IMR-90 (cell line): ENCODE measurements at regions not wholly inside any gene's neighbourhood (a gene's known extent, or its start where the extent isn't known, plus 50 kb on each side); places are given as distances from the start of the nearest gene placed in this dataset.

Source experiments
- ATAC-seq: fragments of 200-7000 bp; cut with Tn5 transposase; 2 replicates; pipeline ENCODE4 v1.9.1; 2020; ENCODE audit warnings: low read depth, mild to moderate bottlenecking, moderate library complexity
- BruUV-seq: library from RNA; stranded (reverse); fragments of 400-500 nt; replicated peaks from 2 replicates; lab custom pipeline; 2021; lab: Mats Ljungman, UMichigan
- CTCF ChIA-PET: fragments of 300-600 bp; formaldehyde crosslinking; extraction: SDS; loops from one replicate; lab custom pipeline; 2021; ENCODE audit warnings: antibody characterized with exemption; lab: Yijun Ruan, JAX
- POLR2A ChIA-PET: fragments of 300-600 bp; sonication (Branson Sonifier 250); formaldehyde crosslinking; loops from one replicate; lab custom pipeline; 2022; ENCODE audit warnings: antibody characterized with exemption; ENCODE audit not compliant: unreplicated experiment; lab: Charles Lee
- DNase-seq: peaks from one replicate; pipeline ENCODE4 v3.0.0; 2013
- H2AFZ ChIP-seq: replicated peaks from 2 replicates; pipeline ENCODE3; 2013; ENCODE audit warnings: low read length, mild to moderate bottlenecking; ENCODE audit not compliant: poor library complexity
- H2AK5ac ChIP-seq: 2 replicates; pipeline ENCODE4 v1.6.1; 2013; ENCODE audit warnings: low read depth, low read length, inconsistent platforms
- H2AK9ac ChIP-seq: replicated peaks from 2 replicates; pipeline ENCODE3; 2013; ENCODE audit warnings: mild to moderate bottlenecking, low read depth, low read length, moderate library complexity; ENCODE audit not compliant: poor library complexity
- H2BK120ac ChIP-seq: 2 replicates; pipeline ENCODE4 v1.6.1; 2013; ENCODE audit warnings: low read depth, low read length, inconsistent platforms
- H2BK15ac ChIP-seq: 3 replicates; pipeline ENCODE4 v1.6.1; 2013; ENCODE audit warnings: low read depth, low read length, inconsistent platforms
- H2BK20ac ChIP-seq: 2 replicates; pipeline ENCODE4 v1.6.1; 2013; ENCODE audit warnings: low read depth, mild to moderate bottlenecking, inconsistent platforms, low read length, moderate library complexity
- H2BK5ac ChIP-seq: 2 replicates; pipeline ENCODE4 v1.6.1; 2013; ENCODE audit warnings: mild to moderate bottlenecking, low read depth, low read length, inconsistent platforms; ENCODE audit not compliant: poor library complexity, severe bottlenecking
- H3K14ac ChIP-seq: replicated peaks from 2 replicates; pipeline ENCODE4 v1.6.1; 2013; ENCODE audit warnings: low read depth, low read length, inconsistent platforms
- H3K18ac ChIP-seq: 2 replicates; pipeline ENCODE4 v1.6.1; 2013; ENCODE audit warnings: low read depth, low read length, control low read depth
- H3K23ac ChIP-seq: 2 replicates; pipeline ENCODE4 v1.6.1; 2013; ENCODE audit warnings: low read depth, low read length, inconsistent platforms
- H3K27ac ChIP-seq: 2 replicates; pipeline ENCODE4 v1.5.1; 2013; ENCODE audit warnings: mild to moderate bottlenecking, control low read depth, low read length; ENCODE audit not compliant: insufficient read depth
- H3K27me3 ChIP-seq: 2 replicates; pipeline ENCODE4 v1.6.1; 2013; ENCODE audit warnings: low read length; ENCODE audit not compliant: control insufficient read depth, insufficient read depth
- H3K36me3 ChIP-seq: 2 replicates; pipeline ENCODE4 v1.6.1; 2013; ENCODE audit warnings: low read length, mixed read lengths; ENCODE audit not compliant: control insufficient read depth, insufficient read depth
- H3K4ac ChIP-seq: 2 replicates; pipeline ENCODE4 v1.6.1; 2013; ENCODE audit warnings: low read depth, low read length, inconsistent platforms
- H3K4me1 ChIP-seq: 2 replicates; pipeline ENCODE4 v1.6.1; 2013; ENCODE audit warnings: low read length, mixed read lengths; ENCODE audit not compliant: control insufficient read depth, insufficient read depth
- H3K4me2 ChIP-seq: 2 replicates; pipeline ENCODE4 v1.6.1; 2013; ENCODE audit warnings: low read depth, mild to moderate bottlenecking, control low read depth, low read length, moderate library complexity
- H3K4me3 ChIP-seq: 2 replicates; pipeline ENCODE4 v1.5.1; 2013; ENCODE audit warnings: low read depth, mild to moderate bottlenecking, control low read depth, low read length, moderate library complexity; ENCODE audit not compliant: insufficient read depth
- H3K56ac ChIP-seq: 2 replicates; pipeline ENCODE4 v1.6.1; 2013; ENCODE audit warnings: low read length, inconsistent platforms; ENCODE audit not compliant: insufficient read depth; ENCODE audit errors: extremely low read depth
- H3K79me1 ChIP-seq, 2 experiments: 2 replicates each; pipeline ENCODE4 v1.6.1; 2013; ENCODE audit warnings: low read length in 2 of 2, inconsistent platforms in 1 of 2, low read depth in 1 of 2
- H3K9ac ChIP-seq: 2 replicates; pipeline ENCODE4 v1.6.1; 2013; ENCODE audit warnings: low read depth, low read length, control low read depth
- H3K9me1 ChIP-seq: 2 replicates; pipeline ENCODE4 v1.6.1; 2013; ENCODE audit warnings: low read length, inconsistent platforms; ENCODE audit not compliant: insufficient read depth
- H3K9me3 ChIP-seq: 2 replicates; pipeline ENCODE4 v1.6.1; 2013; ENCODE audit warnings: low read length; ENCODE audit not compliant: control insufficient read depth, insufficient read depth
- H4K20me1 ChIP-seq: 2 replicates; pipeline ENCODE4 v1.6.1; 2013; ENCODE audit warnings: low read length, inconsistent platforms; ENCODE audit not compliant: insufficient read depth
- H4K5ac ChIP-seq: 2 replicates; pipeline ENCODE4 v1.6.1; 2013; ENCODE audit warnings: mild to moderate bottlenecking, low read depth, low read length, control low read depth
- H4K8ac ChIP-seq, 2 experiments: 2 replicates each; pipeline ENCODE4 v1.6.1; 2013; ENCODE audit warnings: low read depth in 2 of 2, low read length in 2 of 2, control low read depth in 1 of 2, inconsistent platforms in 1 of 2
- H4K91ac ChIP-seq: 2 replicates; pipeline ENCODE4 v1.6.1; 2013; ENCODE audit warnings: low read depth, low read length, inconsistent platforms; ENCODE audit not compliant: insufficient read depth
- CHD1 ChIP-seq: IDR thresholded peaks from 2 replicates; pipeline ENCODE4 v1.6.1; 2012; ENCODE audit warnings: low read depth, low read length, improper control_type of control experiment
- FOS ChIP-seq: fragments of 150-350 bp; IDR thresholded peaks from 2 replicates; pipeline ENCODE4 v1.6.1; 2016; ENCODE audit warnings: low read depth, low read length
- MAFK ChIP-seq: IDR thresholded peaks from 2 replicates; pipeline ENCODE4 v1.6.1; 2012; ENCODE audit warnings: low read depth, low read length, improper control_type of control experiment
- MAZ ChIP-seq: IDR thresholded peaks from 2 replicates; pipeline ENCODE4 v1.6.1; 2012; ENCODE audit warnings: low read depth, mild to moderate bottlenecking, low read length, improper control_type of control experiment, moderate library complexity, borderline replicate concordance
- MXI1 ChIP-seq: IDR thresholded peaks from 2 replicates; pipeline ENCODE4 v1.6.1; 2012; ENCODE audit warnings: low read depth, mild to moderate bottlenecking, low read length, moderate library complexity, borderline replicate concordance
- NFE2L2 ChIP-seq: fragments of 150-350 bp; IDR thresholded peaks from 2 replicates; pipeline ENCODE4 v1.6.1; 2016; ENCODE audit warnings: low read depth, mild to moderate bottlenecking, low read length
- RAD21 ChIP-seq: IDR thresholded peaks from 2 replicates; pipeline ENCODE4 v1.6.1; 2012; ENCODE audit warnings: low read length, improper control_type of control experiment
- dilution Hi-C: fragments of 300-500 bp; cut with HindIII; formaldehyde crosslinking; loops from one replicate; pipeline ENCODE4 v1.14.3; 2018; ENCODE audit warnings: low sequenced_read_pairs; ENCODE audit not compliant: unreplicated experiment
- in situ Hi-C: fragments of 300-500 bp; cut with MboI; formaldehyde crosslinking; loops from 3 replicates; pipeline ENCODE4 v1.14.3; 2019; ENCODE audit warnings: low sequenced_read_pairs, inconsistent platforms, mixed read lengths
- intact Hi-C: fragments of 100-400 bp; cut with micrococcal nuclease; formaldehyde crosslinking; loops from 2 replicates; pipeline ENCODE4 v1.10.0; 2022

DNA sequence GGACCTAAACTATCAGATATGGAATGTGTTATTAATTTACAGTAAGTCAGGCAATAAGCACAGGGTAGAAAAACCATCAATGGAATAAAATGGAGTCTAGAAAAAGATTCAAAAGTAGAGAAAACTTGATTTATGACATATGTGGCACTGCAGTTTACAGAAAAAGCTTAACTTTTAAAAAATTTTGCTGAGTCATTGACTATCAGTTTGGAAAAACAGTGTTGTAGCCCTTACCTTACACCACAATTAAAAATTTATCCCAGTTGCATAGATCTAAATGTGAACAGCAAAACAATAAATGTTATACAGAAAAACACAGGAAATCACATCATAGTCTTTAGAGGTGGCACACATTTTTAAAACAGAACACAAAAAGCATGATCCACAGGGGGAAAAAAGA, 108.5 kb downstream of the USP22 start:
- no peak overlapping the region for H2BK15ac ChIP-seq
- H2BK120ac ChIP-seq: no peak overlapping the region
- no peak overlapping the region for H4K91ac ChIP-seq
- H3K23ac ChIP-seq: no peak overlapping the region
- no peaks in the 10 kb centered on the region for H3K9me3 ChIP-seq
- in situ Hi-C loops: no loop called here
- H4K20me1 ChIP-seq: peaks cover 3% of the 10 kb centered on the region; the same call in 1 of the 2 replicates
- no peak overlapping the region for H3K4ac ChIP-seq
- no peak overlapping the region for H2BK20ac ChIP-seq
- H3K56ac ChIP-seq: no peak overlapping the region
- no peak overlapping the region for H2AK9ac ChIP-seq
- H3K9ac ChIP-seq: no peak overlapping the region
- peaks cover 2% of the 10 kb centered on the region; the same call in 1 of the 2 replicates for H3K9me1 ChIP-seq
- H2AK5ac ChIP-seq: no peak overlapping the region
- no peak overlapping the region for H3K14ac ChIP-seq
- H4K5ac ChIP-seq: no peak overlapping the region
- H3K4me2 ChIP-seq: no peak overlapping the region
- CTCF ChIA-PET: interaction anchor here (0.6 kb wide), 1 partner anchor 14 kb away, joined by 3 read pairs; no protein-coding TSS in a partner anchor
- no peaks in the 10 kb centered on the region for H3K79me1 ChIP-seq
- H3K4me1 ChIP-seq: peaks cover 3% of the 10 kb centered on the region
- POLR2A ChIA-PET: no interaction called here
- no peaks in the 10 kb centered on the region; the same call in 1 of the 2 replicates for H3K27me3 ChIP-seq
- no peak overlapping the region for H3K27ac ChIP-seq
- DNase-seq: no peak
- H3K18ac ChIP-seq: no peak overlapping the region
- intact Hi-C loops: no loop called here
- TF ChIP-seq FOS: no peak
- no peak for TF ChIP-seq MAZ
- no peak for TF ChIP-seq RAD21
- peak; percentile 99 for TF ChIP-seq NFE2L2
- TF ChIP-seq MAFK: peak; percentile 92
- no peak for TF ChIP-seq MXI1
- no peak for TF ChIP-seq CHD1
- no TSS peak for BruUV-seq
- H3K36me3 ChIP-seq: no peaks in the 10 kb centered on the region
- H2BK5ac ChIP-seq: no peak overlapping the region
- H2AFZ ChIP-seq: no peak overlapping the region
- dilution Hi-C loops: no loop called here
- no peak overlapping the region for H3K4me3 ChIP-seq
- no peak overlapping the region for H4K8ac ChIP-seq
- no peak for ATAC-seq
